IMR-90 (cell line): ENCODE measurements at regions not wholly inside any gene's neighbourhood (a gene's known extent, or its start where the extent isn't known, plus 50 kb on each side); places are given as distances from the start of the nearest gene placed in this dataset.

Source experiments
- ATAC-seq: fragments of 200-7000 bp; cut with Tn5 transposase; 2 replicates; pipeline ENCODE4 v1.9.1; 2020; ENCODE audit warnings: low read depth, mild to moderate bottlenecking, moderate library complexity
- BruUV-seq: library from RNA; stranded (reverse); fragments of 400-500 nt; replicated peaks from 2 replicates; lab custom pipeline; 2021; lab: Mats Ljungman, UMichigan
- CTCF ChIA-PET: fragments of 300-600 bp; formaldehyde crosslinking; extraction: SDS; loops from one replicate; lab custom pipeline; 2021; ENCODE audit warnings: antibody characterized with exemption; lab: Yijun Ruan, JAX
- POLR2A ChIA-PET: fragments of 300-600 bp; sonication (Branson Sonifier 250); formaldehyde crosslinking; loops from one replicate; lab custom pipeline; 2022; ENCODE audit warnings: antibody characterized with exemption; ENCODE audit not compliant: unreplicated experiment; lab: Charles Lee
- DNase-seq: peaks from one replicate; pipeline ENCODE4 v3.0.0; 2013
- H2AFZ ChIP-seq: replicated peaks from 2 replicates; pipeline ENCODE3; 2013; ENCODE audit warnings: low read length, mild to moderate bottlenecking; ENCODE audit not compliant: poor library complexity
- H2AK5ac ChIP-seq: 2 replicates; pipeline ENCODE4 v1.6.1; 2013; ENCODE audit warnings: low read depth, low read length, inconsistent platforms
- H2AK9ac ChIP-seq: replicated peaks from 2 replicates; pipeline ENCODE3; 2013; ENCODE audit warnings: mild to moderate bottlenecking, low read depth, low read length, moderate library complexity; ENCODE audit not compliant: poor library complexity
- H2BK120ac ChIP-seq: 2 replicates; pipeline ENCODE4 v1.6.1; 2013; ENCODE audit warnings: low read depth, low read length, inconsistent platforms
- H2BK15ac ChIP-seq: 3 replicates; pipeline ENCODE4 v1.6.1; 2013; ENCODE audit warnings: low read depth, low read length, inconsistent platforms
- H2BK20ac ChIP-seq: 2 replicates; pipeline ENCODE4 v1.6.1; 2013; ENCODE audit warnings: low read depth, mild to moderate bottlenecking, inconsistent platforms, low read length, moderate library complexity
- H2BK5ac ChIP-seq: 2 replicates; pipeline ENCODE4 v1.6.1; 2013; ENCODE audit warnings: mild to moderate bottlenecking, low read depth, low read length, inconsistent platforms; ENCODE audit not compliant: poor library complexity, severe bottlenecking
- H3K14ac ChIP-seq: replicated peaks from 2 replicates; pipeline ENCODE4 v1.6.1; 2013; ENCODE audit warnings: low read depth, low read length, inconsistent platforms
- H3K18ac ChIP-seq: 2 replicates; pipeline ENCODE4 v1.6.1; 2013; ENCODE audit warnings: low read depth, low read length, control low read depth
- H3K23ac ChIP-seq: 2 replicates; pipeline ENCODE4 v1.6.1; 2013; ENCODE audit warnings: low read depth, low read length, inconsistent platforms
- H3K27ac ChIP-seq: 2 replicates; pipeline ENCODE4 v1.5.1; 2013; ENCODE audit warnings: mild to moderate bottlenecking, control low read depth, low read length; ENCODE audit not compliant: insufficient read depth
- H3K27me3 ChIP-seq: 2 replicates; pipeline ENCODE4 v1.6.1; 2013; ENCODE audit warnings: low read length; ENCODE audit not compliant: control insufficient read depth, insufficient read depth
- H3K36me3 ChIP-seq: 2 replicates; pipeline ENCODE4 v1.6.1; 2013; ENCODE audit warnings: low read length, mixed read lengths; ENCODE audit not compliant: control insufficient read depth, insufficient read depth
- H3K4ac ChIP-seq: 2 replicates; pipeline ENCODE4 v1.6.1; 2013; ENCODE audit warnings: low read depth, low read length, inconsistent platforms
- H3K4me1 ChIP-seq: 2 replicates; pipeline ENCODE4 v1.6.1; 2013; ENCODE audit warnings: low read length, mixed read lengths; ENCODE audit not compliant: control insufficient read depth, insufficient read depth
- H3K4me2 ChIP-seq: 2 replicates; pipeline ENCODE4 v1.6.1; 2013; ENCODE audit warnings: low read depth, mild to moderate bottlenecking, control low read depth, low read length, moderate library complexity
- H3K4me3 ChIP-seq: 2 replicates; pipeline ENCODE4 v1.5.1; 2013; ENCODE audit warnings: low read depth, mild to moderate bottlenecking, control low read depth, low read length, moderate library complexity; ENCODE audit not compliant: insufficient read depth
- H3K56ac ChIP-seq: 2 replicates; pipeline ENCODE4 v1.6.1; 2013; ENCODE audit warnings: low read length, inconsistent platforms; ENCODE audit not compliant: insufficient read depth; ENCODE audit errors: extremely low read depth
- H3K79me1 ChIP-seq, 2 experiments: 2 replicates each; pipeline ENCODE4 v1.6.1; 2013; ENCODE audit warnings: low read length in 2 of 2, inconsistent platforms in 1 of 2, low read depth in 1 of 2
- H3K9ac ChIP-seq: 2 replicates; pipeline ENCODE4 v1.6.1; 2013; ENCODE audit warnings: low read depth, low read length, control low read depth
- H3K9me1 ChIP-seq: 2 replicates; pipeline ENCODE4 v1.6.1; 2013; ENCODE audit warnings: low read length, inconsistent platforms; ENCODE audit not compliant: insufficient read depth
- H3K9me3 ChIP-seq: 2 replicates; pipeline ENCODE4 v1.6.1; 2013; ENCODE audit warnings: low read length; ENCODE audit not compliant: control insufficient read depth, insufficient read depth
- H4K20me1 ChIP-seq: 2 replicates; pipeline ENCODE4 v1.6.1; 2013; ENCODE audit warnings: low read length, inconsistent platforms; ENCODE audit not compliant: insufficient read depth
- H4K5ac ChIP-seq: 2 replicates; pipeline ENCODE4 v1.6.1; 2013; ENCODE audit warnings: mild to moderate bottlenecking, low read depth, low read length, control low read depth
- H4K8ac ChIP-seq, 2 experiments: 2 replicates each; pipeline ENCODE4 v1.6.1; 2013; ENCODE audit warnings: low read depth in 2 of 2, low read length in 2 of 2, control low read depth in 1 of 2, inconsistent platforms in 1 of 2
- H4K91ac ChIP-seq: 2 replicates; pipeline ENCODE4 v1.6.1; 2013; ENCODE audit warnings: low read depth, low read length, inconsistent platforms; ENCODE audit not compliant: insufficient read depth
- BHLHE40 ChIP-seq: fragments of 150-350 bp; IDR thresholded peaks from 2 replicates; pipeline ENCODE4 v1.6.1; 2016; ENCODE audit warnings: mild to moderate bottlenecking, low read depth, low read length
- CEBPB ChIP-seq: IDR thresholded peaks from 2 replicates; pipeline ENCODE4 v1.6.1; 2012; ENCODE audit warnings: low read depth, low read length, improper control_type of control experiment
- ELK1 ChIP-seq: fragments of 150-350 bp; IDR thresholded peaks from 2 replicates; pipeline ENCODE4 v1.6.1; 2016; ENCODE audit warnings: low read depth, mild to moderate bottlenecking, low read length, moderate library complexity, borderline replicate concordance
- FOS ChIP-seq: fragments of 150-350 bp; IDR thresholded peaks from 2 replicates; pipeline ENCODE4 v1.6.1; 2016; ENCODE audit warnings: low read depth, low read length
- MAFK ChIP-seq: IDR thresholded peaks from 2 replicates; pipeline ENCODE4 v1.6.1; 2012; ENCODE audit warnings: low read depth, low read length, improper control_type of control experiment
- MAZ ChIP-seq: IDR thresholded peaks from 2 replicates; pipeline ENCODE4 v1.6.1; 2012; ENCODE audit warnings: low read depth, mild to moderate bottlenecking, low read length, improper control_type of control experiment, moderate library complexity, borderline replicate concordance
- MXI1 ChIP-seq: IDR thresholded peaks from 2 replicates; pipeline ENCODE4 v1.6.1; 2012; ENCODE audit warnings: low read depth, mild to moderate bottlenecking, low read length, moderate library complexity, borderline replicate concordance
- NFE2L2 ChIP-seq: fragments of 150-350 bp; IDR thresholded peaks from 2 replicates; pipeline ENCODE4 v1.6.1; 2016; ENCODE audit warnings: low read depth, mild to moderate bottlenecking, low read length
- POLR2A ChIP-seq: IDR thresholded peaks from 2 replicates; pipeline ENCODE4 v1.6.1; 2012; ENCODE audit warnings: mild to moderate bottlenecking, low read depth, low read length
- RCOR1 ChIP-seq: IDR thresholded peaks from 2 replicates; pipeline ENCODE4 v1.6.1; 2012; ENCODE audit warnings: mild to moderate bottlenecking, low read length, improper control_type of control experiment; ENCODE audit not compliant: insufficient replicate concordance
- RFX5 ChIP-seq: IDR thresholded peaks from 2 replicates; pipeline ENCODE4 v1.8.0; 2012; ENCODE audit warnings: low read depth, mild to moderate bottlenecking, low read length, moderate library complexity
- SMC3 ChIP-seq: fragments of 150-350 bp; IDR thresholded peaks from 2 replicates; pipeline ENCODE4 v1.6.1; 2016; ENCODE audit warnings: low read depth, mild to moderate bottlenecking, antibody characterized with exemption, low read length, moderate library complexity
- USF2 ChIP-seq: fragments of 150-350 bp; IDR thresholded peaks from 2 replicates; pipeline ENCODE4 v1.6.1; 2017; ENCODE audit warnings: mild to moderate bottlenecking, antibody characterized with exemption, low read length, low read depth
- WGBS, 2 experiments: methylation state at CpG; one replicate each; pipeline versions ENCODE4 v1.1.5 to v1.1.7; 2013; ENCODE audit warnings: missing lambda C conversion rate in 2 of 2; ENCODE audit not compliant: insufficient read length in 1 of 2; ENCODE audit errors: extremely low coverage in 2 of 2; 5-methylcytosine and 5-hydroxymethylcytosine counted together
- dilution Hi-C: fragments of 300-500 bp; cut with HindIII; formaldehyde crosslinking; loops from one replicate; pipeline ENCODE4 v1.14.3; 2018; ENCODE audit warnings: low sequenced_read_pairs; ENCODE audit not compliant: unreplicated experiment
- in situ Hi-C: fragments of 300-500 bp; cut with MboI; formaldehyde crosslinking; loops from 3 replicates; pipeline ENCODE4 v1.14.3; 2019; ENCODE audit warnings: low sequenced_read_pairs, inconsistent platforms, mixed read lengths
- intact Hi-C: fragments of 100-400 bp; cut with micrococcal nuclease; formaldehyde crosslinking; loops from 2 replicates; pipeline ENCODE4 v1.10.0; 2022

- Histone ChIP-seq H2BK20ac (no peak overlapping the region), H3K9me3 (peaks cover 2% of the 10 kb centered on the region; the same call in 1 of the 2 replicates), H2AFZ (no peak overlapping the region), H3K56ac (no peak overlapping the region), H3K27me3 (no peaks in the 10 kb centered on the region), H3K23ac (no peak overlapping the region), H3K9ac (no peak overlapping the region), H4K8ac (no peak overlapping the region), H2BK15ac (no peak overlapping the region), H2AK9ac (no peak overlapping the region), H3K9me1 (no peaks in the 10 kb centered on the region), H3K4ac (no peak overlapping the region), H3K4me2 (no peak overlapping the region), H3K14ac (no peak overlapping the region), H2BK120ac (no peak overlapping the region), H2BK5ac (no peak overlapping the region), H4K5ac (no peak overlapping the region), H3K4me1 (no peaks in the 10 kb centered on the region), H2AK5ac (no peak overlapping the region), H4K91ac (no peak overlapping the region), H3K36me3 (no peaks in the 10 kb centered on the region), H3K18ac (no peak overlapping the region), H3K79me1 (no peaks in the 10 kb centered on the region), H3K27ac (no peak overlapping the region), H3K4me3 (no peak overlapping the region), H4K20me1 (no peaks in the 10 kb centered on the region)
- intact Hi-C loops, result no loop called here
- no peak for ATAC-seq
- TF ChIP-seq MXI1, result no peak
- TF ChIP-seq MAZ, result no peak
- TF ChIP-seq CEBPB, result no peak
- TF ChIP-seq POLR2A, result no peak
- no peak for TF ChIP-seq USF2
- TF ChIP-seq ELK1, result no peak
- no peak for TF ChIP-seq MAFK
- TF ChIP-seq NFE2L2, result no peak
- no peak for TF ChIP-seq RCOR1
- TF ChIP-seq SMC3, result no peak
- no peak for TF ChIP-seq RFX5
- no peak for TF ChIP-seq FOS
- no peak for TF ChIP-seq BHLHE40
- DNase-seq, result no peak
- POLR2A ChIA-PET, result no interaction called here
- in situ Hi-C loops, result no loop called here
- dilution Hi-C loops, result no loop called here
- no TSS peak for BruUV-seq
- CTCF ChIA-PET, result interaction anchor here (0.6 kb wide), 1 partner anchor 19 kb away, joined by 5 read pairs; no protein-coding TSS in a partner anchor
- WGBS, 2 experiments, result 67% methylated on average over 2 of the region's 4 CpGs; no CpG with 5 or more reads in 1 of the 2 experiments
Measured at GRCh38 chr13:72384186-72384823, 343.1 kb downstream of the MZT1 start.
